Panc1 (cell line): ENCODE measurements at regions not wholly inside any gene's neighbourhood (a gene's known extent, or its start where the extent isn't known, plus 50 kb on each side); places are given as distances from the start of the nearest gene placed in this dataset.

Source experiments
- CTCF ChIP-seq: fragments of 450-650 bp; IDR thresholded peaks from 2 replicates; pipeline ENCODE4 v1.5.1; 2017; ENCODE audit warnings: mild to moderate bottlenecking
- POLR2AphosphoS5 ChIP-seq: IDR thresholded peaks from 2 replicates; pipeline ENCODE4 v1.6.1; 2012; ENCODE audit warnings: mild to moderate bottlenecking, low read depth, low read length, moderate library complexity
- REST ChIP-seq, 2 experiments: IDR thresholded peaks; 2 replicates each; pipeline ENCODE4 v1.6.1; 2011 to 2012; ENCODE audit warnings: low read depth in 2 of 2, control low read depth in 1 of 2, low read length in 1 of 2, mild to moderate bottlenecking in 1 of 2, moderate library complexity in 1 of 2; ENCODE audit not compliant: insufficient read depth in 1 of 2
- SIN3A ChIP-seq: IDR thresholded peaks from 2 replicates; pipeline ENCODE4 v1.6.1; 2012; ENCODE audit warnings: low read depth, mild to moderate bottlenecking, low read length, moderate library complexity, borderline replicate concordance; ENCODE audit not compliant: insufficient read depth
- TCF7L2 ChIP-seq: IDR thresholded peaks from 2 replicates; pipeline ENCODE4 v1.6.1; 2011; ENCODE audit warnings: mild to moderate bottlenecking, low read depth, low read length, inconsistent platforms

- TF ChIP-seq CTCF (no peak), POLR2AphosphoS5 (no peak), REST (IDR thresholded peaks at IDR 0.05; ENCODE audit: insufficient read depth in 1 of 2, low read depth in 2 of 2, low read length in 1 of 2) (no peak), TCF7L2 (no peak), SIN3A (no peak)
These were observed 83.4 kb upstream of the NKX1-1 start for GRCh38 chr4:1489639-1489995.
